ENCODE measurements at regions not wholly inside any gene's neighbourhood (a gene's known extent, or its start where the extent isn't known, plus 50 kb on each side); places are given as distances from the start of the nearest gene placed in this dataset.

- no peak for TF ChIP-seq CTCF (IDR thresholded peaks at IDR 0.05)
- TF ChIP-seq POLR2AphosphoS5 (IDR thresholded peaks at IDR 0.05), result peak in 1 of 3 donors; percentile 77
These were observed 97.9 kb downstream of the RFLNA start for GRCh38 chr12:124392667-124393413.
